Neural progenitor cell (in vitro differentiated cells): ENCODE measurements at regions not wholly inside any gene's neighbourhood (a gene's known extent, or its start where the extent isn't known, plus 50 kb on each side); places are given as distances from the start of the nearest gene placed in this dataset.

Experiments
- DNase-seq: peaks from one replicate; pipeline ENCODE4 v3.0.0-alpha.2; 2016; ENCODE audit warnings: low spot score
- H2AFZ ChIP-seq: fragments of 200-600 bp; sonication (generic); replicated peaks from 2 replicates; pipeline ENCODE4 v1.6.1; 2016; ENCODE audit warnings: antibody characterized with exemption
- H3F3A ChIP-seq: fragments of 200-600 bp; sonication (generic); 2 replicates; pipeline ENCODE4 v1.6.1; 2016; ENCODE audit warnings: antibody characterized with exemption, low read depth
- H3K27ac ChIP-seq: fragments of 200-600 bp; sonication (generic); 2 replicates; pipeline ENCODE4 v1.5.1; 2016; ENCODE audit warnings: mild to moderate bottlenecking
- H3K27me3 ChIP-seq: fragments of 200-600 bp; sonication (generic); 2 replicates; pipeline ENCODE4 v1.6.1; 2016; ENCODE audit warnings: mild to moderate bottlenecking, moderate library complexity
- H3K36me3 ChIP-seq: fragments of 200-600 bp; sonication (generic); 2 replicates; pipeline ENCODE4 v1.5.1; 2016
- H3K4me1 ChIP-seq: fragments of 200-600 bp; sonication (generic); 2 replicates; pipeline ENCODE4 v1.6.1; 2016; ENCODE audit warnings: mixed run types
- H3K4me2 ChIP-seq: fragments of 200-600 bp; sonication (generic); 2 replicates; pipeline ENCODE4 v1.6.1; 2016
- H3K4me3 ChIP-seq: fragments of 200-600 bp; sonication (generic); 2 replicates; pipeline ENCODE4 v1.5.1; 2016
- H3K79me2 ChIP-seq: fragments of 200-600 bp; sonication (generic); 2 replicates; pipeline ENCODE4 v1.6.1; 2016; ENCODE audit warnings: low read depth
- H3K9ac ChIP-seq: fragments of 200-600 bp; sonication (generic); 2 replicates; pipeline ENCODE4 v1.6.1; 2016
- H3K9me3 ChIP-seq: fragments of 200-600 bp; sonication (generic); 2 replicates; pipeline ENCODE4 v1.5.1; 2016; ENCODE audit warnings: low read depth
- H4K20me1 ChIP-seq: fragments of 200-600 bp; sonication (generic); 2 replicates; pipeline ENCODE4 v1.6.1; 2016; ENCODE audit warnings: low read depth
- H3K27ac Mint-ChIP-seq: 3 replicates; pipeline ENCODE4 v1.8.0; 2021; ENCODE audit warnings: mixed read lengths
- H3K27me3 Mint-ChIP-seq: 2 replicates; pipeline ENCODE4 v1.8.0; 2022; ENCODE audit warnings: low read depth, mild to moderate bottlenecking, inconsistent platforms, moderate library complexity, mixed read lengths; ENCODE audit not compliant: insufficient read depth
- H3K36me3 Mint-ChIP-seq: 3 replicates; pipeline ENCODE4 v1.8.0; 2021; ENCODE audit warnings: mixed read lengths
- H3K4me1 Mint-ChIP-seq: 3 replicates; pipeline ENCODE4 v1.8.0; 2021; ENCODE audit warnings: mixed read lengths
- H3K4me3 Mint-ChIP-seq: 3 replicates; pipeline ENCODE4 v1.8.0; 2021; ENCODE audit warnings: mild to moderate bottlenecking, moderate library complexity, mixed read lengths
- H3K9me3 Mint-ChIP-seq: 3 replicates; pipeline ENCODE4 v1.8.0; 2020; ENCODE audit warnings: mixed read lengths
- EZH2 ChIP-seq: fragments of 200-600 bp; sonication (generic); IDR thresholded peaks from 2 replicates; pipeline ENCODE4 v1.6.1; 2017; ENCODE audit warnings: antibody characterized with exemption, mild to moderate bottlenecking, moderate library complexity
- EZH2phosphoT487 ChIP-seq: fragments of 200-600 bp; sonication (generic); IDR thresholded peaks from 2 replicates; pipeline ENCODE4 v1.6.1; 2017; ENCODE audit warnings: antibody characterized with exemption
- TF ChIP-seq, protein P1 (sequence below): fragments of 200-600 bp; sonication (generic); IDR thresholded peaks from 2 replicates; pipeline ENCODE4 v1.5.1; 2017; ENCODE audit warnings: antibody characterized with exemption, mild to moderate bottlenecking

DNA sequence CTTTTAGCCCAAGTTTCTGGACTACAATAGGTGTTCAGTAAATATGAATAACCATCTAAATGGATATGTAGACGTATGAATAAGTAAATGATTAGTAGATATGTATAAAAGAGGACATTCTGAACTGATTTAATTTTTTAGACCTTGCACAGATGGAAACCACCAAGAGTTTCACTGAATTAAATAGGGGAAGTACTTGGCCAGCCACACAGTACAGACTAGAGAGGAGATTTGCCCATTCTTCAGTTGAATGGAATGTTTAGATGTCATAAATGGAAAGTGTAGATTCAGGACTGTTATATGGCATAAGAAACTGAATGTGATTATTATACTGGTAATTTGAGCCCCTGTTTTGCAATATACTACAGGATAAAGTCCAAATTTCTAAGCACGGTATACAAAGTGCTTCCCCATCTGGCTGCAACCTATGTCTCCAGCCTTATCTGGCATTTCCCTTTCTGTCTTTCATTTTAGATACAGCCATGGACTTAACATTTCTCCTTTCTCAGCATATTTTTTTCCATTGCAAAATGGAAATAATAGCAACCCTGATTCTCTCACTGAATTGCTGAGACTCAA lies 137.8 kb upstream of the HS3ST1 start:
- Histone ChIP-seq H2AFZ (no peak overlapping the region), H3K4me3 (no peak overlapping the region), H3K4me2 (no peak overlapping the region), H3K9ac (no peak overlapping the region), H3F3A (no peaks in the 10 kb centered on the region), H3K4me1 (no peaks in the 10 kb centered on the region), H4K20me1 (no peaks in the 10 kb centered on the region), H3K27ac (no peak overlapping the region), H3K79me2 (no peaks in the 10 kb centered on the region), H3K27me3 (no peaks in the 10 kb centered on the region), H3K9me3 (no peaks in the 10 kb centered on the region), H3K36me3 (no peaks in the 10 kb centered on the region)
- no peak overlapping the region for H3K4me3 Mint-ChIP-seq
- no peak for DNase-seq
- H3K9me3 Mint-ChIP-seq: peaks cover 8% of the 10 kb centered on the region
- H3K36me3 Mint-ChIP-seq: no peaks in the 10 kb centered on the region
- H3K27me3 Mint-ChIP-seq: no peaks in the 10 kb centered on the region
- TF ChIP-seq EZH2phosphoT487: no peak
- TF ChIP-seq, protein P1, sequence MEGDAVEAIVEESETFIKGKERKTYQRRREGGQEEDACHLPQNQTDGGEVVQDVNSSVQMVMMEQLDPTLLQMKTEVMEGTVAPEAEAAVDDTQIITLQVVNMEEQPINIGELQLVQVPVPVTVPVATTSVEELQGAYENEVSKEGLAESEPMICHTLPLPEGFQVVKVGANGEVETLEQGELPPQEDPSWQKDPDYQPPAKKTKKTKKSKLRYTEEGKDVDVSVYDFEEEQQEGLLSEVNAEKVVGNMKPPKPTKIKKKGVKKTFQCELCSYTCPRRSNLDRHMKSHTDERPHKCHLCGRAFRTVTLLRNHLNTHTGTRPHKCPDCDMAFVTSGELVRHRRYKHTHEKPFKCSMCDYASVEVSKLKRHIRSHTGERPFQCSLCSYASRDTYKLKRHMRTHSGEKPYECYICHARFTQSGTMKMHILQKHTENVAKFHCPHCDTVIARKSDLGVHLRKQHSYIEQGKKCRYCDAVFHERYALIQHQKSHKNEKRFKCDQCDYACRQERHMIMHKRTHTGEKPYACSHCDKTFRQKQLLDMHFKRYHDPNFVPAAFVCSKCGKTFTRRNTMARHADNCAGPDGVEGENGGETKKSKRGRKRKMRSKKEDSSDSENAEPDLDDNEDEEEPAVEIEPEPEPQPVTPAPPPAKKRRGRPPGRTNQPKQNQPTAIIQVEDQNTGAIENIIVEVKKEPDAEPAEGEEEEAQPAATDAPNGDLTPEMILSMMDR: no peak
- no peak for TF ChIP-seq EZH2
- no peaks in the 10 kb centered on the region for H3K4me1 Mint-ChIP-seq
- no peak overlapping the region for H3K27ac Mint-ChIP-seq

DNA sequence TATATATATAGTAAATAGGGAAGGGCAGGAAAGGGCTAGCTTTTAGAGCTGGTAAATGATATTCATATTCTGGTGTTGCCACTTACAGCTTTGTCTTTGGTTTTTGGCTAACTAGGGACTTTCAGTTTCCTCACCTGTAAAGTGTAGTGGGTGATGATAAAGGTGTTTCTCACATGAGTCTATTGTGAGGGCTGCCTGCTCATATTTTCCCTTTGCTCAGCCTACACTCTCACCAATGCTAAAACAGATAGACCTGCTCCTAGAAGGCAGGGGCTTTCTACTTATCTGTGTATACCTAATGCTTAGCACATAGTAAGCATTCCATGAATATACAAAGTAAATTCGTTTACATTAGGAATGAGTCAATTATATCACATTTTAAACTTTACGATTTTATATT lies 137.2 kb upstream of the HS3ST1 start:
- H3K79me2 ChIP-seq: no peaks in the 10 kb centered on the region
- H3K4me3 ChIP-seq: no peak overlapping the region
- H4K20me1 ChIP-seq: no peaks in the 10 kb centered on the region
- no peak overlapping the region for H3K4me2 ChIP-seq
- no peak overlapping the region for H2AFZ ChIP-seq
- Mint-ChIP-seq H3K27me3 (no peaks in the 10 kb centered on the region), H3K4me1 (no peaks in the 10 kb centered on the region), H3K4me3 (no peak overlapping the region), H3K9me3 (peaks cover 8% of the 10 kb centered on the region), H3K36me3 (no peaks in the 10 kb centered on the region), H3K27ac (no peak overlapping the region)
- H3F3A ChIP-seq: no peaks in the 10 kb centered on the region
- no peak overlapping the region for H3K9ac ChIP-seq
- no peaks in the 10 kb centered on the region for H3K36me3 ChIP-seq
- TF ChIP-seq, protein P1: no peak
- TF ChIP-seq EZH2 (no peak), EZH2phosphoT487 (no peak)
- DNase-seq: no peak
- H3K4me1 ChIP-seq: no peaks in the 10 kb centered on the region
- no peak overlapping the region for H3K27ac ChIP-seq
- no peaks in the 10 kb centered on the region for H3K9me3 ChIP-seq
- no peaks in the 10 kb centered on the region for H3K27me3 ChIP-seq

DNA sequence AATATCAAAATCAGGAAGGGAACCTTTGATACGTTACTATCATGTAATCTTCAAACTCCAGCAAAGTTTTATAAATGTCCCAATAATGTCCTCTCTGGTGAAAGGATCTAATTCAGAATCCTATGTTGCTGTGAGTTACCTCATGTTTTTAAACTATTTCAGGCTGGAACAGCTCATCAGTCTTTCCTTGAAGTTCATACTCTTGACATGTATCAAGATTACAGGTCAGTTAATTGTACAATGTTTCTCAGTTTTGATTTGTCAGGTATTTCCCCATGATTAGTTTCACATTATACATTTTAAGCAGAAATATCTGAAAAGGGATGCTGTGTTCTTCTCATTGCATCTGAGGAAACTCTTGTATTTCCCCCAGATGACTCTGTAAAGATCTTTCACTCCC lies 136.5 kb upstream of the HS3ST1 start:
- Mint-ChIP-seq H3K36me3 (no peaks in the 10 kb centered on the region), H3K27me3 (no peaks in the 10 kb centered on the region), H3K9me3 (peaks cover 8% of the 10 kb centered on the region), H3K4me1 (no peaks in the 10 kb centered on the region), H3K27ac (no peak overlapping the region), H3K4me3 (no peak overlapping the region)
- Histone ChIP-seq H2AFZ (no peak overlapping the region), H3K4me3 (no peak overlapping the region), H3K9ac (no peak overlapping the region), H3K36me3 (no peaks in the 10 kb centered on the region), H3K79me2 (no peaks in the 10 kb centered on the region), H4K20me1 (no peaks in the 10 kb centered on the region), H3F3A (no peaks in the 10 kb centered on the region), H3K27ac (no peak overlapping the region), H3K4me1 (no peaks in the 10 kb centered on the region), H3K9me3 (no peaks in the 10 kb centered on the region), H3K4me2 (no peak overlapping the region), H3K27me3 (no peaks in the 10 kb centered on the region)
- no peak for DNase-seq
- TF ChIP-seq EZH2phosphoT487 (no peak), EZH2 (no peak)
- TF ChIP-seq, protein P1: no peak
